GM21619 (cell line): ENCODE measurements at regions not wholly inside any gene's neighbourhood (a gene's known extent, or its start where the extent isn't known, plus 50 kb on each side); places are given as distances from the start of the nearest gene placed in this dataset.
"Not testable (repeated sequence)": the region's sequence is repeated elsewhere in the genome, so short reads cannot be mapped to it uniquely, and the experiment has no call there.

Experiments used
- ATAC-seq: cut with Tn5 transposase; IDR thresholded peaks from one replicate; pipeline ENCODE4 v1.9.1; 2021; ENCODE audit not compliant: unreplicated experiment

GRCh38 chr16:77059446-77059845 lies 131.5 kb upstream of the MON1B start:
- ATAC-seq: no peak

DNA sequence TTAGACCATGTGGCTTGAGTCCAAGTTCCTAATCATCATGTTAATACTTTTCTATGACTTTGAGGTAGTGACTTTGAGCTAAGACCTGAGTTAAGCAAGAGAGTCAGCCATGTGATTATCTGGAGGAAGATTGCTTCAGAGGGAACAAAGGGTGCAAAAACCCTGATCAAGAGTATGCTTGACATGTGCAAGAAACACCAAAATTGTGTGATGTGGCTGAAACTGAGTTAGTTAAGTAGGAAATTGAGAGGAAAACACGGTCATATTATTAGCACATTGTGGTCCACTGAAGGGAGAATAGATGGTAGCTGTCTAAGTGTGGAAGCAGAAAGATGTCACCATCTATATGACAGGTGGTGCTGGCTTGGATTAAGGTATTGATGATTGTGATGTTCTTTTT lies 130.4 kb upstream of the MON1B start:
- ATAC-seq: no peak

GRCh38 chr16:77062878-77063675 lies 127.9 kb upstream of the MON1B start:
- ATAC-seq: no peak

- no peak for ATAC-seq
Observed at GRCh38 chr16:77063676-77064016, 127.3 kb upstream of the MON1B start.

GRCh38 chr16:77064037-77064436 lies 127.0 kb upstream of the MON1B start:
- ATAC-seq: no peak

GRCh38 chr16:77066896-77067496 lies 124.0 kb upstream of the MON1B start:
- no peak for ATAC-seq

DNA sequence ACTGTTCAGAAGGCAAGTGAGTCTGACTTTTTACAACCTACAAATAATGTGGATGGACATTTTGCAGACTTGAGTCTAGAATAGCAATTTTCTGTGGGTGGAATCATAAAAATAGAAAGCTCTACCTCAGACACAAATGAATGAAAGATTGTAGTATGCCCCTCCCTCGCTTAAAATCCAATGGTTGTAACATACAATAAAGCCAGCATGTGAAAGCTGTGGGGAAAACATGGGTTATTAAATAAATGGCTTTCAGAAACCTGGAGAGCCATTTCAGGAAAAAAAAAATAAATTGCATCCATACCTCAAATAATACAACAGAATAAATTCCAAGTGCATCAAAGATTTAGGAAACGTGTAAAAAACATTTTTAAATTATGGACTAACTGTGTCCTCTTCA lies 123.1 kb upstream of the MON1B start:
- ATAC-seq: no peak

- no peak for ATAC-seq
Observed at GRCh38 chr16:77068402-77068801, 122.6 kb upstream of the MON1B start.

GRCh38 chr16:77069929-77070328 lies 121.1 kb upstream of the MON1B start:
- no peak for ATAC-seq

DNA sequence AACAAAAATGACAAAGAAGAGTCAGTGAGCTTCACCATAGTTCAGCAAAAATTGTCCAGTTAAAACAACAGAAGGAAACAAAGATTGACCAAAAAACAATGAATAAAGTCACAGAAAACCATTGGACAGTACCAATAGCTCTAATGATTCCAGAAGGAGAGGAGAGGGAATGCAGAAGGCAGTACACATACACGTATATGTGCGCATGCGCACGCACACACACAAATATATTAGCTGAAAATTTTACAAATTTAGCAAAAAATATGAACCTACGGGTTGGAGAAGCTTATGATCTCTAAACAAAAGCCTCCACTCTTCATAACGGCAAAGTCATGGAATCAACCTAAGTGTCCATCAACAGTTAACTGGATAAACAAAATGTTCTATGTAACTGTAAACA lies 120.3 kb upstream of the MON1B start:
- no peak for ATAC-seq

GRCh38 chr16:77076839-77077238 lies 114.2 kb upstream of the MON1B start:
- no peak for ATAC-seq

GRCh38 chr16:77077256-77077922 lies 113.6 kb upstream of the MON1B start:
- no peak for ATAC-seq

DNA sequence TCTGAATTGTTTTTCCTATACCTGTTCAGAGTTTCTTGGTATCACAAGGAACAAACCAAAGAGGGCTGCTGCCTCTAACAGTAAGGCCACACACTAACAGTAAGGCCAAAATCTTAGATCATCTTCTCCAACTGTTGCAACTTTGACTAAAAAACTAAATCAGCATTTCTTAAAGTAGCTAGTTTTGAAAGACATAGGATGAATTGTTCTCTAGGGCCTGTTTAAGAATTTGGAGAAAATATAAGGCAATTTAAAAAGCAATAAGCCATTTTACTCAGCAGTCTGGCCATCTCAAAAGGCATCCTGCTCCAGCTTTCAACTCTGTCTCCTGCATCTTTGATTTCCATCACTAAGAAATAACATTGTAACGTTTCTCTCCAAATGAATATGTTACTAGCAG lies 105.0 kb upstream of the MON1B start:
- ATAC-seq: no peak

DNA sequence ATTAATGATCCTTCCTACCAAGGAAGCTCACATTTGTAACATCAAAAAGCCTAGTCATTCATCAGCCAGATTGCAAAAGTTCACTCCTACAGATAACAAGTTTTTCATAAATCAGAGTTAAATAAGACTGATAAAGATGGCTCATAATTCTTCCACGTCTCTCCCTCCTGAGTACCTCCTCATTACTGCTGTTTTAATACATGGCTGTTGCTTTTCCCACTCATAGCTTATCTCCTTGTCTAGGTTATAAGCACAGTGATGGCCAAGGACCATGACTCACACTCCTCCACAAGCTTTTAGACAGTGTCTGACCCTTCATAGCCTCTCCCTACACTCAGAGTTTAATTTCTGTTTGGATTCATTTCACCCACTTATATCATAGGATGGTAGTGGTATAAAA lies 100.9 kb upstream of the MON1B start:
- no peak for ATAC-seq

- no peak for ATAC-seq
Observed at GRCh38 chr16:77093309-77093708, 97.7 kb upstream of the MON1B start.

DNA sequence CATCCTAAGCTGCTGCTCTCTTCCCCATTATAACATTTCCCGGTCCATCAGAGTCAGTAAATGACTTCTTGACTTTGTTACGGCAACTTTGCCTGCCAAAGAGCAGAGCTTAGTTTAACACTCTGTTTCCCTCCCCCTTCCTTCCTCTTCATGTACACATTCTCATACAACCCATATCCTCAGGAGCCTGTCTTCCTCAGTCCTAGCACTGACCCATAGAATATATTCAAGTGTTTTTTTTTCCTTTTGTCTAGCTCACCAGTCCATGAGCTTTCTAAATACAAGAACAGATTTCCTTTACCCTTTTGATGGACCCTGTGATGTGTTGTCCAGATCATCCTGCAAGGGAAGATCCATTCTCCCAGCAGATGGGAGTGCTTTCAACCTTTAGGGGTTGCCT lies 97.0 kb upstream of the MON1B start:
- ATAC-seq: no peak

DNA sequence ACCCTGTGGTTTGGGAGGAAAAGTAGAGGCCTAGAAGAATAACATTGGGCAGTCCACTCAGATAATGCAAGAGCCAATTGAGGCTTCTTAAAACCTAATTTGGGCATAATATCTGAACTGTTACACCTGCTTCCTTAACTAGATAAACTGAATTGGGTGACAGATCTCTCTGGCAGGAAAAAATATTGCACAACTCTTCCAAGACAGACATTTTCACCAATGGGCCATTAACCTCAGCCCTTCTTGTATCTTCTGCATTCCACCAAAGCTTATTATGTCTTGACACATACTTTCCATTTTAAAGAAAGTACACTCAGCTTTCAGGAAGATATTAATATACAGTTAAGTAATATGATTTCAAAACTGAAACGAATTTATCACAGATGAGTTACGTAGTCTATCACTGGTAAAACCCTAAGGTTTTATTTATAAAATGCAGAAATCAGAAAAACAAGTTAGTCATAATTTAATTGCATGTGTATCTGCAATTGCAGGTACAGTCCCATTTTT lies 79.9 kb upstream of the MON1B start:
- no peak for ATAC-seq

- no peak for ATAC-seq
Observed at GRCh38 chr16:77112746-77113145, 78.2 kb upstream of the MON1B start.

DNA sequence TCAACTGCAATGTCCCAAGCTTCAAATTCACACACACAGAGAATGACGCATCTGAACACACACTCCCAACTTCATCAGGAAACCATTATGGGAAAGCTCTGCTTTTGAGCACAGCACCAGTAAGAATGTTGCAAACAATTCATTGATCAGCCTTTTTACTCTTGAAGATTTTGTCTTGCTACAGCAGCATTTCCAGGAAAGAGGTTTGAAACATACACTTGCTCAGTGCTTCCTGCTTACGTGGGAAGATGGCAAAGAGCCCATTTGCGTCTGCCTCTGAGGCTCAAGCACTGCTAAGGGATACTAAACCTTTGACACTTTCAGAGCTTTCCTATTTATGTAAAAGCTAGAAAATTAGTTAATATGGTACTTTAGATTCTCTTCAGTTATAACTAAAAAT lies 77.2 kb upstream of the MON1B start:
- ATAC-seq: no peak

DNA sequence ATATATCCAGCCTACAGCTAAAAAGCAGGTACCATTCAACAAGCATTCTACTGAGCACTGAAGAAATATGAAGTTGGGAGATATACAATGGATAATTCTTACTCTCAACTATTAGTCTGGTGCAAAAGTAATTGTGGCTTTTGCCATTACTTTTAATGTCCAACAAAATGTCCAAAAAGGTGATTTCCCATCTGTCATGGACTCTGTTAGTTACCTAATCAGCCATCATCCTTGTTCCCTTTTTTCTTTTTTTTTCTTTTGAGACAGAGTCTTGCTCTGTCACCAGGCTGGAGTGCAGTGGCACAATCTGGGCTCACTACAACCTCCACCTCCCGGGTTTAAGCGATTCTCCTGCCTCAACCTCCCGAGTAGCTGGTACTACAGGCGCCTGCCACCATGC lies 76.6 kb upstream of the MON1B start:
- not testable (repeated sequence) for ATAC-seq

DNA sequence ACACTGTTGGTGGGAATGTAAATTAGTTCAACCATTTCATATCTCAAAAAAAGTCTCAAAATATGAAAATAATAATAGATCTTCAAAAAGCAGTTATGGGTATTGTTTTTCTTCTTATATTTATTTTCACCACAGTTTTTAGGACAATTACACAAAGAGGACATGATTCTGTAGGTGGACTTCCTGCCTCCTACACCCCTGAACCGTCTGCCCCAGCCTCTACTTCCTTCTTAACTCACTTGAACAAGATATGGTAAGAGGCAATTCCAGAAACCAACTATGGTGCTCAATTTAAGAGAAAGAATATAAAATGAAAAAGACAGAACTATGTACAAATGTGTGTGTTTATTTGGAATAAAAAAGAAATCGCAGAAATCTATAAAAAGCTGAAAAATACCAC lies 74.1 kb upstream of the MON1B start:
- ATAC-seq: no peak

DNA sequence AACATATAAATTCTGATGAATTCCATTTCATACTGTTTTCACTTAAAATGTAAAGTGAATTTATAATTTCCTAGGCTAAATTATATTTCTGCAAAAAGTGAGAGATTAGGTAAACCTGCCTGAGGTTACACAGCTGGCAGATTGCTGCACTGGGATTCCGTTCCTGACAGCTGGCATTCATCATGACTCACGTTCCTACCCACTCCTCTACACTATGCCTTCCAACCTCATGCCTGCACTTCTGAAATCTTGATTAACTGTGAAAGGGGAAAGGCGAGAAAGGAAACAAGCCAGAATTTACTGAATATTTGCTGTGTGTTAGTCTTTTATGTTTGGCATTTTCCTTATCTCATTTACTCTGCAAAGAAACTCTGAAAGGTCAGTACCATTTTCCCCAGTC lies 73.3 kb upstream of the MON1B start:
- no peak for ATAC-seq
